NCI-H2107 (cell line): ENCODE measurements at regions not wholly inside any gene's neighbourhood (a gene's known extent, or its start where the extent isn't known, plus 50 kb on each side); places are given as distances from the start of the nearest gene placed in this dataset.

ENCODE experiments used
- DNase-seq: peaks from one replicate; lab custom pipeline; 2025; lab: John Stamatoyannopoulos, UW

DNA sequence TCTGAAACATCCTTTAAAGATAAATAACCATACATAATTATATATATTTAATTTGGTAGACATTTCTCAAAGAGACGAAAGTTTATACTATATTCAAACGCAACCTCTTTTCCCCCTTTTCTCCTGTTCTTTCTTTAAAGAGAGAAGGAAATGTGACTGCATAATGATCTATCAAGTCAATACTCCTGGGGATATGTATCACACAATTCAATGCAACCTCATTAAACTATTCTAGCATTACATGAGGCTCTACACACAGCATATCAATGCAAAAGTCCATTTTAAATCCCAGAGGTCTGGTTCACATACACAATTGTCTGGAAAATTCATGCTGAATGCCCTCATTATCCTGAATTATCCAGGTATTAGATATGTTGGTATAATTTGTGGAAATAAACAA, 330.7 kb downstream of the LMX1A start:
- no peak for DNase-seq

DNA sequence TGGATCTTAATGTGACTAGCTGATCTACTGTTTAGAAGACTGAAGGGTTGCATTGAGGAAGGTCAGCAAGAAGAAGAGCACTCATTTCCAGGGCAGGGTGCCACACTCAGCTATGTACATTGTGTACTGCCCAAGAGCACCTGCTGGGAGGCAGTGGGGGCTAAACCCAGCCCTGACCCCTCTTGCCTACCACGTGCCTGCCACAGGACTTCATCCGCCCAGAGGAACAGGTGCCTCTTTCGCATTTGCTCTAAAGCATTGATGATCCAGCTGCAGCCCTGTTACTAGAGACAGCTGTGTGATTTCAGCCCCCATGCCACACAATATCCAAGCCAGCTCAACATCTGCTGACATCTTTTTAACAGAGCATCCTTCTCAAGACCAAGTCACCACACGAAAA, 341.8 kb downstream of the LMX1A start:
- no peak for DNase-seq

DNA sequence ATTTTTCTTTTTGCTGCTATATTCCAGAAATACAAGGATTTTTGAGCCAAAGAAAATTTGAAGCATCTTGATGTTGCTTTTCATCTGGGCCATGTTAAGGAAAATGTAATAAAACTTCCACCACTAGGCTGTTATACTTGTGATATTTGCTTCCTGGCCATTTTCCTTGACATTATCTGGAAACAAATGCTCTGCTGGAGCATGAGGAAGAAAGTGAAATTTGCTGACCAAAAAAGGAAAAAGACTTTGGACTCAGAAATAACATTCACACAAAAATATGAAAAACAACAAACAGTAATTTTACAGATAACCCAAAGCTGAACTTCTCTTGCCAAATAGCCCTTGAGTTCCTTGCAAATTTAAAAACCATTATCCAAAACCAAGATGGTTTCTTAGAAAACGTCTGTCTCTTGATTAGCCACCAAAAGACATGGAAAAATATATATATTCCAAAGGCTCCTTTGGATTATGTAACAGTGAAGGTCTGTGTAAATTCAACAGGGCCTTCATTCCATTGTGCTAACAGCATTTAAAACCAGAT, 344.5 kb downstream of the LMX1A start:
- DNase-seq, result no peak

DNA sequence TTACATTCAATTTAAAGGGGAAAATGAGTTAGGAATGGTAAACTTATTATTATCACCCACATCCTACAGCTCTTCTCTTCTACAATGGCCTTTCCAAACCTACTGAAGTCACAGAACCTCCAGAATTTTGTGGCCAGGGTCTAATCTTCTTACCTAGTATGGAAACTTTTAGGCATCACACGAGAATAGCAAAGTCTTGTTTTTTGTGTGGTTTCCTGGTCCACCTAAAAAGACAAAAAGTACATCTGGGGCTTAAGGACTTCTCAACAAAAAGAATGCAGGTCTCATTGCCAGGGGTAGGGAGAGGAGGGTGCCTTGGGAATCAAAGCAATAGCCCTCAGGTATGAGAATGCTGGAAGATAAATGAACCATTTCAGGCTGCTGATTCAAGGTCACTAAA, 345.3 kb downstream of the LMX1A start:
- no peak for DNase-seq

DNA sequence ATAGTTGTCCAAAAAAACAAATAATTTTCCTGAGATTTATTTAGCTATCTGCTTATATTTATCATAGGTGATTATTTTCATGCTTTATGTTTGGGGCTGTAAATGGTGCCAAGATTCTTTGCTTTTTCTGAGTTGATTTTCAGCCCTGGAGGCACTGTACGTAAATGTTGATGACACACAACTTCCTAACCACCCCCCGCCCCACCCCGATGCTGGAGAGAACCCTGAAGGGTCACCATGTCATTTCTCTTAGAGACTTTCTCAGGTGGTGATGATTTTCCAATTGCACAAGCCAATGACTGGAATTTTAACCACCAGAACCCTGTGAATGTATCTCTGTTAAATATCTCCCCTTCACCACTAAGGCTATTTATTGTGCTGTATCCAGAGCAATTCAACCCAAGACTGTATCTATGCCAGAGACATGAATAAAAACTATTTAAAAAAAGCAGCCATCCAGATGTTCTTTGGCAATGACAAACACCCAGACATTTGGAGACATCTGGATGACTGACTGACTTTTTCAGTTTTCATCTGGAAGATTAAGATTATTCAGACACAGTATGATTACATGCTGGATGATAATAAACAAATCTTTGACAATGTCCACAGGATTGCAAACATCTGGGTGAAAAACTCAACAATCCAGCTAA, 346.0 kb downstream of the LMX1A start:
- DNase-seq, result no peak

DNA sequence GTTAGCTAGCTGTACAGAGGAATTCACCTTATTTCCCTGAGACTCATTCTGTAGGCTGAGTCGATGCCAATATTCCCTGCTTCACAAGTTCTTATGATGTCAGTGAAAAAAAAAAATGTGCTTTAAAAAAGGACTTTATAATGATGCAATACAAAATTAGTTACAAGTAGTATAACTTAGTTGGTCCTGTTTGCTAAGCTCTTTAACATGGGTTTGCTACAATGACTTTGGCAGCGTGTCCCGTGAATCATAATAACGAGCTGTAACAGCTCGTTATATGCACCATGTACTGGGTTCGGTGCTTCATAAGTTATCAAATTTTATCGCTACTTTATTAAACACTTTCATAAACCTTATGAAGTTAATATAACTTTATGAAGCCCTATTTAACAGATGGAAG, 349.7 kb downstream of the LMX1A start:
- DNase-seq, result no peak

DNA sequence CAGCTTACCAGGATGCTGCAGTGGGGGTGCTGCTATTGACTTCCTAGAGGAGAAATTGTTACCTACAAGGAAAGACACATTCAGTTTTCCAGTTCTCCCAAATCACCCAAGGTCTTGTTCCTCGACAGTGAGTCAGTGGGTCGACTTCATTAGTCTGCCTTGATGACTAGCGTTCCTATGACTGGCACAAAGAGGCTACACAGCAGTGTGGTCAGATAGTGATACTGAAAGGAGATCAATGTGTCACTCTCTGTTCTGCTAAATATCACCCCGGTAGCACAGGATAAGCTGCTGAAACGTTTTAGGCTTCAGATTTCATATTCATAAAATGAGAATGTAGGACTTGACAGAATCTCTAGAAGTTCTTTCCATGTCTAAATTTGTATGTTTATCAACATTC, 357.4 kb downstream of the LMX1A start:
- no peak for DNase-seq

DNA sequence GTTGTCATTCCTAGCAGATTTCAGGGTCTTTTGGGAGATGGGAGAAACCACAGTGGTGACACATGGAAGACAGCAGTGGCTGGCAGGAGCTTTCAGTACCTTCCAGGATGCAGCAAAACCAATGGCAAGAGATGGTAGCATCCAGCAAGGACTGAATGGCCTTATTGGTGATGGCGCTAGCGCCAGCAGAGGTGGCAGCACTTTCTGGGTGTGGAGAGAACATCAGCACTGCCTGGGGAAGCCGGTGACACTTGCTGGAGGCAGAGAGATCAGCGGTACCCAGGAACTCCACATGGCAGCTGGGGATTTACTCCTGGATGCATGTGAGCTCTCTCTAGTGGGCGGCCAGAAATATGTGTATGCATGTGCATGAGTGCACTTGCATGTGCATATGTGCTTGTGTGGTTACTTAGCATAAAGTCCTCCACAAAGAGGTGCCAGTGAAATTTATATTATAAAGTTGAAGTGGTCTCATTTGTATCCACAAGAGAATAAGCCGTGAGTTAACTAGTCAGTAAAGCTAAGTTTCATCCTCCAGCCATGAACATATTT, 364.7 kb downstream of the LMX1A start:
- no peak for DNase-seq

DNA sequence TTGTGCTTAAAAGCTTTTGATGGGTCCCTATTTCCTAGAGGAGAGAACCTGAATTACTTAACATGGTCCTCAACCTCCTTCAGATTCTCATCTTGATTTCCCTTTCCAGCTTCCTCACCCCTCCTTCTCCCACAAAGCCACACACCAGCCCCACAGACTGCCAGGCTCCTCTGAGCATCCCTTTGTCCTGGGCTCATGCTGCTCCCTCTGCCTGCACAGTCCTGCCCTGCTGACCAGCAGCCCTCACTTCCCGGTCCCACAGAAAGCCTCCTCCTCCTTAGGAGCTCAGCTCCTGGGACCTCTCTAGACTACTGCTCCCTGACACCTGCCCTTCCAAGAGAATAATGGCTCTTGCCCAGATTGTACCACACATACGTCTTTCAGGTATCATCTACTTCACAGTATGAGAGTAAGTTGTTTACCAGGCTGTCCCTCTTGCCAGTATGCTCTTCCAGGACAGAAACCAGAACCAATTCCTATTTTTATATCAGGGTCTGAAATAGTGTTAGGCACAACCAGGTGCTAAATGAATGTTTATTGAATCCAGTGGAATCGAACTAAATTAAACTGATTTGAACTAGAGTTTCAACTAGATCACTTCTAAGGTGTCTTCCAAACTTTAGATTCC, 373.4 kb downstream of the LMX1A start:
- DNase-seq, result no peak

DNA sequence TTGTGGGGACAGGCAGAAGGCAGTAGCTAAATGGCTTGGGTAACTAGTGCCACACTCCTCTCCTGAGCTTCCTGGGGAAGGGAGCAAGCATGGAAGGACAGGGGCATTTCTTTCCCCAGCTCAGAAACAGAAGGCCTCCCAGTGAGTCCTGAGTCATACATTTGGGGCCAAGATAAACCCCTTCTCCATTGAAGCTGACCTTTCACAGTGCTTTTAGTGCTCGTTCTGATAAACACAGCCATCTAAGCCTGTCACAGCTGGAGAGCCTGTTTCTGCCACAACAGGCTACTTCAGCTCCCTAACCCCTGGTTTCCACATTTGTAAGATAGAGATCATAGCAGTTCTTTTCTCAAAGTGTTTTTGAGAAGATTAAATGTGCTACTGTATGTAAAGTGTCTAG, 374.0 kb downstream of the LMX1A start:
- DNase-seq, result no peak

DNA sequence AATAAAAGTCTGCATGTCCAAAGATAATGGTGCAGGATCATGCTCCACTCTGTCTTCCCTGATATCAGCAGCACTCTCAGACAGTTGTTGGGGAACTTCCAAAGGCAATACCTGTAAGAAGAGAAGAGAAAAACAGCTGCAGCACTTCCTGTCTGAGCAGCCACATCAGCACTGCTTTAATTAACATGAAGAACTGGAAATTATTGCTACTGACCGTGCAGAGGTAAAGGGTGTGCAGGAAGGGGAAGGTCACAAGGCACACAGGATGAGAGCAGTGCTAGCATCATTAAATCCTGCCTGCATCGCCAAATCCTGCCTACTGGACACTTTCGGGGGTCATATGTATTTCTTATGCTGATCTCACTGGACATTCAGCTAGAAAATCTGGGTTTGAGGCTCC, 379.0 kb downstream of the LMX1A start:
- DNase-seq, result no peak

DNA sequence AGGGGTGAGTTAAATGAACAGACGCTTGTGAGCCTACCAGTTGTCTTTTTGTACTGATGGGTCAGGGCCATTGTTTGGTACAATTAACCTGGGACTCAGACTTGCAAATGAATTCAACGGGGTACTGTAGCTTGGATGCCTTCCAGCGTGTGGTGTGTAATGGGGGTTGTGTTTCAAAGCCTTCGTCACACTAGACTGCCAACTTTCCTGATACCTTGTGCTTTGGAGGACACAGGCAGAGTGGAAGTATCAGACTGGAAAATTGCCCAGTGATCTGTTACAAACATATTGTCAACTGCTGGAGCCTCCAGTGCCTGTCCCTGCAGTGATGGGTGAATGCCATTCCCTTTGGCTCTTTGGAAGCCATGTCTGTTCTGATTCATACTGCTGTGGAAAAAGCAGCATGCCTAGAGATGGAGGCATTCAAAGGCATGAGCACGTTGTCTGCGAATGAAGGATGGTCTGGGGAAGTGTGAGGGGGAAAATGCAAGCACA, 384.5 kb downstream of the LMX1A start:
- DNase-seq, result peak; percentile 74

DNA sequence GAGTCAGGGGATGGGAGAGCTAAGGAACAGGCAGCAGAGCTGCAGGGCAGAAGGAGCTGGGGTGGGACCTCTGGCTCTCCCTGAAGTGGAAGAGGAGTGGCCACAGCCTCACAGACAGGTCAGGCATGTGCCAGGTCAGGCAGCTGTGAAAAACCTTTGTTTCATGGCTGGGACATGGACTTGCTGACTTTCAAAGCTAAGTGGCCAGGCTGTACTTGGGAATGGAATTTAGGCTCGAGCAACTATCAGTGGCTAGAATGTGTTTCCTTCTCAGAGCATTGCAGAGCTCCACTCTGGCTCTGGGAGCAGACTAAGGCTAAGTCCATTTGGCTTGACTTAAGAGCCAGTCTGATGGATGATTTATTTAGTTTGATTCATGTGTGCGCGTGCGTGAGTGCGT, 385.1 kb downstream of the LMX1A start:
- DNase-seq, result peak; percentile 47

DNA sequence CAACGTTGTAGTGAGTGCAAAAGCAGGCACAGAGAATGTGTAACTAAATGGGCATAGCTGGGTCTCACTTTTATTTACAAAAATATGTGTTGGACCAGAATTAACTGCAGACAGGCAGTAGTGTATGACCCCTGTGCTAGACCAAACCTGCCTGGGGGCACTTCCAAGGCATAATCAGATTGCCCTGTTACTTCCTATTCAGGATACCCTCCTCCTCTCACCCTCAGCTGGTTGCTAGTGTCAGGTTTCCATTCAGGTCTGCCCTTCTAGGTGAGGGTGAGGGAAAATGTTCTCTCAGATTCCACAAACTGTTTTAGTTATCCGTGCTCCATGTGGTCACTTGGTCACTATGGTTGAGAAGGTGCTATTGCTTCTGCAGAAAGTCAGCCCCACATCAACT, 387.3 kb downstream of the LMX1A start:
- no peak for DNase-seq

DNA sequence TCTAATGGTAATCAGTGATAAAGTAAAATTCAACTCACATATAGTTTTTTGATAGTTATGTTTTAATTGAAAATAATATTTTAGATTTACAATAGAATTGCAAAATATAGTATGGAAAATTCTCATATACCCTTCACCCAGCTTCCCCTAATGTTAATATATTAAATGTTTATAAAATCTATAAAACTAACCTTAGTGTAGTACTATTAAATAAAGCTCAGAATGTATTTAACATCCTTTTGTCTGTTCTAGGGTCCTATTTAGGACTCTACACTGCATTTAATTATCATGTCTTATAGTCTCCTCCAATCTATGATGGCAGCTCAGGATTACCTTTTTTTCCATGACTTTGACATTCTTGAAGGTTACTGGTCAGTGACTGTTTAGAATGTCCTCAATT, 389.2 kb downstream of the LMX1A start:
- no peak for DNase-seq

DNA sequence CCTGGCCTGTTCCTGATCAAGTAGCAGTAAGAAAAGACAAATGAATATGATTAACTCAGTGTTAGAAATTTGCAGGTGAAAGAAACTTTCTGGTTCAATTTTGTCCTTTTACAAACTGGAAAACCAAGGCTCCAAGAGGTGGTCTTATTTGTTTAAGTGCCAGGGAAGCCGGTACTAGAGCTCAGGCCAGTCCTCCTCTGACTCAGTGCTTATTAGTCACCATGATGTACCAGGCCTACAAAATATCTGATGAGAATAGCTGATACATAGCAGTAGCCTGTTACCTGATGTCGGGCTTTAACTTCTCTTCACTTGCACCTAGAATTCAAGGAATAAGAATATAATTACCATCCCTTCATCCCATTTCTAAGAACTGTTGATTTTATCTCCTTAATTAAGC, 394.8 kb downstream of the LMX1A start:
- no peak for DNase-seq

DNA sequence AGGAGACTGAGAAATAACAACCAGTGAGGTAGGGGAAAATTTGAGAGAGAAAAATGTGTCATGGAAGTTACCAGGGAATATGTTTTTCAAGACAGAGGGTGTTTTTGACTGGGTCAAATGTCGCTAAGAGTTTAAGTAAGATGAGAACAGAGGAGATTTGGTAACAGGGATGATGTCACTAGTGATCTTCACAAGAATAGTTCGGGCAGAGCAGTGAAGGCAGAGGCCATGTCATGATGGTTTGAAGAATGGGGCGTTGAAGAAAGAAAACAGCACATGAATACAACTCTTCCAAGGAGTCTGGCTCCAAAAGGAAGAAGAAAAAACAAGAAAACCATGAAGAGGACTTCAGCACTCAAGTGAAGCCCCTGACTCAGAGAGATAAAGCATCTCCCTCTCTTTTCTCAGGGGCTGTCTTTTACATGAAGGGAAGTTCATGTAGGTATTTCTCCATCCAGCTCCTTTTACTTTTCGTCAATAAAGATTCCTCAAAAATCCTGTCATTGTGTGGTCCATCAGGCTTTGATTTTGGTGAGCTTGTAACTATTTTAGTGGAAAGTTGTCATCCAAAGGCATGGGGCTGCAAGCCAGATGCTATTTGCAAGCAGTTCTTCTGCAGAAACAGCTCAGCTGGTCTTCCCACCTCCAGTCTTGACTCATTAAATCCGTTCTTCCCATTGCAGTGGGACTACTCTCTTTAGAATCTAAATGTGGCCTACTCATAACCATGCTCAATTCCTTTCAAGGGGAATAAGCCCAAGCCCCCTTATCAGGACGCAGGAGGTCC, 397.3 kb downstream of the LMX1A start:
- DNase-seq, result no peak

DNA sequence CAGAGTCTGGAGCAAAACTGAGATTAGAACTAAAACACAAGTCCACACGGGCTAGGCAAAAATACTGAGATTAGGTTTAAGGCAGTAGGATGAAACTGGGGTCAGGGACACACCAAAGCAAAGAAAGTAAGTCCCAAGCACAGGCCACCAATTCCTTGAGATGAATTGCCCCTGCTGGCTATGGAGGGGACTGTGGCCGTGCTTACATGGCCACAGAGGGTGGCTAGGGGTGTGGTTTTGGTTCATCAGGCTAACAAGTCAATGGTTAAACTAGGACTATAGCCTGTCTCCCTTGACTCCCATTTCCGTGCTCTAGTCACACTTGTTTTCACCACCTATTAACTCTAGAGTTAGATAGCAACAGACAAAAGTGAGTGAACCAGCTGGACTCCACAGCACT, 394.8 kb downstream of the PBX1 start:
- no peak for DNase-seq

DNA sequence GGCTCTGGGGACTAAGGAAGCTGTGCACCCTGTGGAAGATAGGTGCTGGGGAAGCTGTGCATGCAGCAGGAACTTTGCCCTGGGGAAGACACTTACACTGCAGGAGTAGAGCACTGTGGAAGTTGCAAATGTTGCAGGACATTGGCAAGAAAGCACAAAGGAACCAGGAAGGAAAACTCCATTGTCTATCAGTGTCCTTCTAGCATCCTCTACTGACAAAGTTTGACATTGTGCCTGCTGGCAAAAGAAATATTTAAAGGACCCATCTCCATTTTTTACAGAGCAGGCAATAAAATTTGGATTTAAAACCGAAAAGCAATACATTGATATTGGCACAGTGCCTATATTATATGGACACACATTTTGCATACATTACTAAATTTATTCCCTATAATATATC, 394.1 kb downstream of the PBX1 start:
- DNase-seq, result no peak

DNA sequence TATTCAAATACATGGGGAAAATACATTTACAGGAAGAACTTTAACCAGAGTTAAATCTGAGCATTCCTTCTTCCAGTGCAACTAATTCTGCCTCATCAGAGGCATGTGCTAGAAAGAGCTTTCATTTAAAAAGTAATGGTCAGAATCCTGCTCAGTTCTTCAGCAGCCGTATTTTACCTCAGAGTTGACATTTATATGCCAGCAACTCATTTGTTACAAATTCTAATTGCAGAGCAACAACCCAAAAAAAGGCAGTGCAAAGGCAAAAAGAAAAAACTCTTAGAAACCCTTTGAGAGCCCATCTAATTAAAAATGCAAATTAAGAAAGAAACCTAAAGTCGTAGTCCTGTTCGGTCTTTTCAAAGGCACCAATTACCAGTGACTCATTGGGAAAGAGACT, 392.5 kb downstream of the PBX1 start:
- DNase-seq, result no peak

DNA sequence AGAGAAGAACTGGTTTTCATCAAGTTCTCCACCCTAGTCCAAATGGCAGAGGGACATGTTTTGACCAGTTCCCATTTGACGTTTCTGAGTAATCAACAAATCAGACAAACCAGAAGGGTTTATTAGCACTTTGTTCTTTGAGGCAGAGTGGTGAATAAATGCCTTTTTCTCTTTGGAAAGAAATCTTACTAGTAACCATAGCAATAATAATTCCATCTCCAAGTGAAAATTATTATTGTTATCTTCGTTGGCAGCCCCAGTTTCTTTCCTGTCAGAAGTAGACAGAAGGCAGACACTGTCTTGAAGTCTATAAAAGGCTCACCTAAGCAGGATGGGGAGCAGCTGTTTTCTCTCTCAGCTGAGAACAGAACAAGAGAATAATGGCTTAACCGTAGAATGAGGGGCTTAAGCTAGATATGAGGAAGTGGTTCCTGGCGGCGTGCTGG, 391.6 kb downstream of the PBX1 start:
- DNase-seq, result no peak

DNA sequence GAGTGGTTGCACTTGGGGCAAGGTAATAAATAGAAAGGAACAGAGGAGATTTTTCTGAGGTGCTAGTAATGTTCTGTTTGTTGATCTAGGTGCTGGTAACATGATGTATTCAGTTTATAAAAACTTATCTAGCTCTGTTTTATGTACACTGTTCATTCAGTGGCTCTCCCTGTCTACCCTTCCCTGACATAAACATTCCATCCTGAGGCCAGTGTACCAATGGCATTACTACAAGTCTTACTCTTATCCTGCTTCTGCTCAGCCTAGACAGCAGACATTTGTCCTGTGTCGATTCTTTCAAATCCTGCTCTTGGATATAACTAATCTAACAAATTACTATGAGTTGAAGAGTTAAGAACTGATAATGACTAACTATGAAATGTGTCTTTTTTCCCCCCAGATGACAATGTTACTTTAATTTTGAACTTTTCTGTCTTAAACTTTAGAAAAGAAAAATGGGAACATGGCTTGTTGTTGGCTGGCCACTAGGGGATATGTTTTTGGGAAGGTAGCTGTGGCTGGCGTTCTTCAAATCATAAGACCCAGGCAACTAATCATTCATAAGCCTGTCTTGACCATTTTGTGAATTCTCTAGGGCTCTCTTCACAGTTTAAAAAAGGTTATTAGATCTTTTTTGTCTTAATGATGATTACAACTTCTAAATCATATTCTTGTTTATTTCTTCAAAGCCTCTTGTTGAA, 390.9 kb downstream of the PBX1 start:
- no peak for DNase-seq
